PC-3 (cell line): ENCODE measurements at regions not wholly inside any gene's neighbourhood (a gene's known extent, or its start where the extent isn't known, plus 50 kb on each side); places are given as distances from the start of the nearest gene placed in this dataset.

Source experiments
- CTCF ChIP-seq: fragments of 300-600 bp; sonication (generic); conservative IDR thresholded peaks from 2 replicates; pipeline ENCODE4 v1.5.1; 2017; ENCODE audit warnings: antibody characterized with exemption, low read depth, mild to moderate bottlenecking, low read length
- EZH2 ChIP-seq: fragments of 300-600 bp; sonication (generic); IDR thresholded peaks from one replicate; pipeline ENCODE4 v1.6.1; 2017; ENCODE audit warnings: antibody characterized with exemption, mild to moderate bottlenecking, low read length; ENCODE audit not compliant: unreplicated experiment
- EZH2phosphoT487 ChIP-seq: fragments of 300-600 bp; sonication (generic); IDR thresholded peaks from 2 replicates; pipeline ENCODE4 v1.6.1; 2018; ENCODE audit warnings: mild to moderate bottlenecking, antibody characterized with exemption, low read length, borderline replicate concordance

GRCh38 chr5:103679873-103680272 is 117.3 kb upstream of the NUDT12 start:
- no peak for TF ChIP-seq EZH2
- TF ChIP-seq CTCF: no peak
- no peak for TF ChIP-seq EZH2phosphoT487
